ENCODE measurements at regions not wholly inside any gene's neighbourhood (a gene's known extent, or its start where the extent isn't known, plus 50 kb on each side); places are given as distances from the start of the nearest gene placed in this dataset.

DNA sequence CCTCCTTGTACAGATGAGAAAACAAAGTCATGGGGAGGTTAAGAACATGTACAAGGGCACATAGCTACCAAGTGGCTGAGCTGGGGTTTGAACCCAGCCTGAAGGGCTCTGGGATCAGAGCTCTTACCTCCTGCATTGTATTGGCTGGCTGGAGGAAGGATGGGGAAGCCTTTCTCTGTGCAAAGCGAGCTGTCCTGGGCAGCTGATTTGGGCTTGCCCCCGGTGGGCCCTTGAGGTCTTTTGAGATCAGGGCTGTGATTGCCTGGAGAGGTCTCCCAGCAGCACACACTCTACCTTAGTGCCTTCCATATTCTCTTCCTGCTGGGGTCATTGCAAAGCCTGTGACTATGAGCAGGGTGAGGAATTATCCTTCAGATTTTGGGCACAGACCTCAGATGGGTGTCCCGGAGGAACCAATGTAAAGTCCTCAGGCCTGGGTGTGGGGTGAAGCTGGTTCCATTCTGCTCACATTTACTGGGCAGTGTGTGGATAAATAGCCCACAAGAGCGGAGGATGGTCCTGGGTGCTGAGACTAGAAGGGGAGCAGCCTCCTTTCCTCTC lies 53.3 kb upstream of the EPS8L3 start:
- TF ChIP-seq EP300 (IDR thresholded peaks at IDR 0.05), result no peak
- TF ChIP-seq, protein P1, sequence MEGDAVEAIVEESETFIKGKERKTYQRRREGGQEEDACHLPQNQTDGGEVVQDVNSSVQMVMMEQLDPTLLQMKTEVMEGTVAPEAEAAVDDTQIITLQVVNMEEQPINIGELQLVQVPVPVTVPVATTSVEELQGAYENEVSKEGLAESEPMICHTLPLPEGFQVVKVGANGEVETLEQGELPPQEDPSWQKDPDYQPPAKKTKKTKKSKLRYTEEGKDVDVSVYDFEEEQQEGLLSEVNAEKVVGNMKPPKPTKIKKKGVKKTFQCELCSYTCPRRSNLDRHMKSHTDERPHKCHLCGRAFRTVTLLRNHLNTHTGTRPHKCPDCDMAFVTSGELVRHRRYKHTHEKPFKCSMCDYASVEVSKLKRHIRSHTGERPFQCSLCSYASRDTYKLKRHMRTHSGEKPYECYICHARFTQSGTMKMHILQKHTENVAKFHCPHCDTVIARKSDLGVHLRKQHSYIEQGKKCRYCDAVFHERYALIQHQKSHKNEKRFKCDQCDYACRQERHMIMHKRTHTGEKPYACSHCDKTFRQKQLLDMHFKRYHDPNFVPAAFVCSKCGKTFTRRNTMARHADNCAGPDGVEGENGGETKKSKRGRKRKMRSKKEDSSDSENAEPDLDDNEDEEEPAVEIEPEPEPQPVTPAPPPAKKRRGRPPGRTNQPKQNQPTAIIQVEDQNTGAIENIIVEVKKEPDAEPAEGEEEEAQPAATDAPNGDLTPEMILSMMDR (IDR thresholded peaks at IDR 0.05), result no peak
- TF ChIP-seq POLR2A (IDR thresholded peaks at IDR 0.05), result no peak

Measured in stomach (tissue), 4 donors.